GM10266 (cell line): ENCODE measurements at regions not wholly inside any gene's neighbourhood (a gene's known extent, or its start where the extent isn't known, plus 50 kb on each side); places are given as distances from the start of the nearest gene placed in this dataset.
"Not testable (repeated sequence)": the region's sequence is repeated elsewhere in the genome, so short reads cannot be mapped to it uniquely, and the experiment has no call there.

Source experiments
- DNase-seq: peaks from one replicate; pipeline ENCODE4 v3.0.0; 2012; ENCODE audit errors: extremely low spot score
- TF ChIP-seq, protein P1 (sequence below): IDR thresholded peaks from 2 replicates; pipeline ENCODE4 v1.5.1; 2012; ENCODE audit warnings: mild to moderate bottlenecking, low read depth; ENCODE audit not compliant: control insufficient read depth, insufficient read depth; ENCODE audit errors: missing control alignments

DNA sequence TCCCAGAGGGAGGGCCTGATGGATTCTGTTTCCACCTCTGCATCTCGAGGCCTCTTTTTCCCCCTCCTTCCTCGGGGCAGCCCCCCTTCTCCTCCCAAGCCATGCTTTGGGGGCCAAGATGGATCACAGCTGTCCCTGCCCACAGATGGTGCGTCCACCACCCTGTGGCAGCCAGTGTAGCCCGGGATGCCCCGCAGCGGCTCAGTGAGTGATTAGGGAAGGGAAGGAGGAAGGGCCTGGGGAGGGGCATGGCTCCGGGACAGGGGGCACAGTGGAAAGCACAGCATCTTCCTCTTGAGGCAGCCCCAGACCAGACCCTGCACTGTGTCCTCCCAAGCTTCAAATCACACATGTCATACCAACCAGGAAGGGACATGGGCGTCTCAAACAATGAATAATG lies 622.4 kb downstream of the MATN1 start:
- no peak for DNase-seq
- TF ChIP-seq, protein P1, sequence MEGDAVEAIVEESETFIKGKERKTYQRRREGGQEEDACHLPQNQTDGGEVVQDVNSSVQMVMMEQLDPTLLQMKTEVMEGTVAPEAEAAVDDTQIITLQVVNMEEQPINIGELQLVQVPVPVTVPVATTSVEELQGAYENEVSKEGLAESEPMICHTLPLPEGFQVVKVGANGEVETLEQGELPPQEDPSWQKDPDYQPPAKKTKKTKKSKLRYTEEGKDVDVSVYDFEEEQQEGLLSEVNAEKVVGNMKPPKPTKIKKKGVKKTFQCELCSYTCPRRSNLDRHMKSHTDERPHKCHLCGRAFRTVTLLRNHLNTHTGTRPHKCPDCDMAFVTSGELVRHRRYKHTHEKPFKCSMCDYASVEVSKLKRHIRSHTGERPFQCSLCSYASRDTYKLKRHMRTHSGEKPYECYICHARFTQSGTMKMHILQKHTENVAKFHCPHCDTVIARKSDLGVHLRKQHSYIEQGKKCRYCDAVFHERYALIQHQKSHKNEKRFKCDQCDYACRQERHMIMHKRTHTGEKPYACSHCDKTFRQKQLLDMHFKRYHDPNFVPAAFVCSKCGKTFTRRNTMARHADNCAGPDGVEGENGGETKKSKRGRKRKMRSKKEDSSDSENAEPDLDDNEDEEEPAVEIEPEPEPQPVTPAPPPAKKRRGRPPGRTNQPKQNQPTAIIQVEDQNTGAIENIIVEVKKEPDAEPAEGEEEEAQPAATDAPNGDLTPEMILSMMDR, result no peak

DNA sequence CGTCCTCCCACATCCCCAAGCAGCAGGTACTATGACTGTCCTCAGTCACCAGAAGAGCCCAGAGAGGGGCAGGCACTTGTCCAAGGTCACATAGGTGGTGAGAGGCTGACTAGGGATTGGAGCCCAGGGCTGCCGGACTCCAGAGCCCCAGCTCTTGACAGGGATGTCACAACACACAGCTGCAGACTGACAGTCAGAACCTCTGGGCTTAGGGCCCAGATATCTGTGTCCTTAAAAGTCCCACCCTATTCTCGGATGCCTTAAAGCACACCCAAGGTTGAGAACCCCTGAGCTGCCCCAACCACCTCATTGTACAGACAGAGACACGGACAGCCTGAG lies 622.9 kb downstream of the MATN1 start:
- DNase-seq, result no peak
- TF ChIP-seq, protein P1, result no peak

DNA sequence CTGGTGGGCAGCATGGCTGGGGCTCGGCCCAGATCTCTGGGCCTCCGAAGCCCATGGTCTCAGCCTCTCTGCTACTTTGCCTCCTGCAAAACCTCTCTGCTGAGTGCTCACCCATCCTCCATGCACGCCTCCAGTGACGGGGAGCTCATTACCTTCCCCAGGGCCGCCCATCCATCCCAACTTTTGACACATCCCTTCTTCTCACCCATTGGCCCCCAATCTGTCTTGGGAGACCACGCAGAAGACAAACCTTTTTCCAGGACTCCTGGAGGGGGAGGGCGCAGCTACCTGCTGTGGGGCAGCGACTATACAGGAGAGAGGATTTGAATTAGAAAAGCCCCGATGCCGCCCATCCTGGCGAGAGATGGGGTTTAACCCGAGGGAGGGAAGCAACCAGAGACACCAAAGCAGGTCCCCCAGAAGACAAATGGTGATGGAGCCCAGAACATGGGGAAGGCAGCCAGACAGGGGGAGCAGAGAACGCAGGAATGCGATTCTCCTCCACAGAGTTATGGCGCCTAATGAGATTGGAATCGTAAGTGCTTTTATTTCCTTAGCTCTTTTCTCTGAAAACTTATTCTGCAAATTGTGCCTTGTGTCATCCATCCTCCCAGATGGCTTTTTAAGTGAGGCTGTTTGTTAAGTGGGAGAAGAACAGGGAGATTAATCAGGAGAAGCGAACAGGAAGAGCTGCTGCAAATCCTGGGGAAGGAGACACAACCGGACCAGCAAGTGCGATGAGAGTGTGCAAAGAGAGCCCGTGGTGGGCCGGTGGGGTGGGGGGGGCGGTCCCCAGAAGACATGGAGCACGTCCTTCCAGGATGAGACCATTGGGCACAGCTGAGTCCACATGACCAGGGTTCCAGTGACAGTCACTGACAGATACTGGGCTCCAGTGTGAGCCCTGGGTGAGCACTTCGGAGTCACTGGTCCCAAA lies 623.5 kb downstream of the MATN1 start:
- TF ChIP-seq, protein P1, result no peak
- DNase-seq, result no peak

DNA sequence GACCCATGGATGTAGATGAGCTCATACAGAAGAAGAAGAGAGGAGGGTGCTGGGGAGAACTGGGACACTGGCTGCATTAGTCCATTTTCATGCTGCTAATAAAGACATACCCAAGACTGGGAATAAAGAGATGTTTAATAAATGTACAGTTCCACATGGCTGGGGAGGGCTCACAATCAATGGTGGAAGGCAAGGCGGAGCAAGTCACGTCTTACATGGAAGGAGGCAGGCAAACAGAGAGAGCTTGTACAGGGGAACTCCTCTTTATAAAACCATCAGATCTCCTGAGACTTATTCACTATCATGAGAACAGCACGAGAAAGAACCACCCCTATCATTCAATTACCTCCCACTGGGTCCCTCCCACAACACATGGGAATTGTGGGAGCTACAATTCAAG lies 625.5 kb downstream of the MATN1 start:
- DNase-seq, result not testable (repeated sequence)

DNA sequence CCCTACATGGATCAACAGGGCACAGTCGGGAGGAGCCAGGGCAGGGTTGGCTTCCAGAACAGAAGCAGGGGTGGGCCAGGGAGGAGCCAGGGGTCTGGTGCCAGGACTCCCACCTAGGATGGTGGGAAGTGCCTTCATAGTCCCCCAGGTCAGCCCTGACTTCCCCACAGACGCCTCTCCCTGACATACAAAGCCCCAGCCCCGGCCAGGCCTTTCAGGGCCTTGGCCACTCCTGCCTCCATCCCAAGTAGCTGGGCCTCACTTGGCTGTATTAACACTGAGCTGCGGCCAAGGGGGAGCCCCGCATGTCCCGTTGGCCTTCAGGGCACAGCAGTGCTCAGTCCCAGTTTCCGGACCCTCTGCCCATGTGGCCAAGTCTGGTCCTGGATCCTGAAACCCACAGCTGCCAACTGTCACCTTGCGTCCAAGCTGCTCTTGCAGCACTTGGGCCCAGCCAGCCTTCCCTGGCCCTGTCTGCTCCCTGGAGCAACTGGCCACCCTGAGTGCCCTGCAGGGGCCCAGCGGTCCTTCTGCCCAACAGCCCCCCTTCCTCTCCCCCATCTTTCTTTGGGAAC lies 627.8 kb downstream of the MATN1 start:
- TF ChIP-seq, protein P1, result no peak
- no peak for DNase-seq

DNA sequence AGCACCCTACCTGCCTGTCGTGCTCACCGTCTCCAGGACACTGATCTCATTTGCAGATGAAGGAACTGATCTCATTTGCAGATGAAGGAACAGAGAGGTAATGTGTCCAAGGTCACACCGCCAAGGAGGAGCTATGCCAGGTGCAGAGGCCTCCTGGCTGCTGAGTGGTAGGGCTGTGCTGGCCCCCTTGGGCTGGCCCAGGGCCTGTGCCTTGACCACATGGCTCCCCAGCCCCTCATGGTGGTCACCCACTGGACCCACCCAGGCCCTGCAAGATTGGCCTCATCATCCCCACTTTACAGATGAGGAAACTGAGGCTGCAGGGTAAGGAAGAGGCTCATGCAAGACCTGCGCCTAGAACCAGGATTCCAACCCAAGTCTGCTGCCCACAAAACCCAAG lies 628.3 kb downstream of the MATN1 start:
- TF ChIP-seq, protein P1, result no peak
- no peak for DNase-seq

DNA sequence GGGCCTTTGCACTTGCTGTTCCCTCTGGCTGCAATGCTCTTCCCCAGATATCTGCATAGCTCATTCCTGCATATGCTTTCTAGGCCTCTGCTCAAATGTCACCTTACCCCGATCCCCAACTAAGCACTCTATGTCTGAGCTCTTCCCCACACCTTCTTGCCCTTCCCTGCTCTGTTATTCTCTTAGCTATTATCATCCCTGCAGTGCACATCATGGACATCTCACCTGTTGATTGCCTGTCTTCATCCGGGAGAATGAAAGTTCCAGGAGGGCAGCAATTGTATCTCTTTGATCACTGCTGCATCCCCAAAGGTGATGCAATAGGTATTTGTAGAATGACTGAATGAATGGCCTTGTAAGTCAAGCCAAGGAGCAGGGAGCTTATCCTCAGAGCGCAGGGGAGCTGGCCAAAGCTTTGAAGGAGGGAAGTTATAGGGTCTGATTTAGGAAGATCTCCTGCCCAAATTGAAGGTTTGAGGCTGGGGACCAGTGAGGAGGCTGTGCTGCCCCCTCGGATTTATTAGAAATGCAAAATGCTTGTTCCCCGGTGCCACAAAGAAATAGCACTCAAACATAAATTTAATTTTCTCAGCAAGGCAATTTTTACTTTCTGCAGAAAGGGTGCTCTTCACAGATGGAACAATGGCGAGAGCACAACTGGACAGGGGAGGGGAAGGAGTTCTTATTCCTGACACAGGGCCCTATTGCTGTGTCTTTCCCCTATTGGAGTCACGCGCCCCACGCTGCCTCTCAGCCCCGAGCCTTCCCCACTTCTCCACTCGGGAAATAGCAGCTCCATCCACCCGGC lies 631.1 kb downstream of the MATN1 start:
- TF ChIP-seq, protein P1, result no peak
- no peak for DNase-seq
